A204.1 (cell line): ENCODE measurements at regions not wholly inside any gene's neighbourhood (a gene's known extent, or its start where the extent isn't known, plus 50 kb on each side); places are given as distances from the start of the nearest gene placed in this dataset.

Experiments
- FAIRE-seq: peaks from 2 replicates; lab custom pipeline; 2012; peaks lifted over from hg19 to GRCh38; lab: Jason Lieb, UNC

DNA sequence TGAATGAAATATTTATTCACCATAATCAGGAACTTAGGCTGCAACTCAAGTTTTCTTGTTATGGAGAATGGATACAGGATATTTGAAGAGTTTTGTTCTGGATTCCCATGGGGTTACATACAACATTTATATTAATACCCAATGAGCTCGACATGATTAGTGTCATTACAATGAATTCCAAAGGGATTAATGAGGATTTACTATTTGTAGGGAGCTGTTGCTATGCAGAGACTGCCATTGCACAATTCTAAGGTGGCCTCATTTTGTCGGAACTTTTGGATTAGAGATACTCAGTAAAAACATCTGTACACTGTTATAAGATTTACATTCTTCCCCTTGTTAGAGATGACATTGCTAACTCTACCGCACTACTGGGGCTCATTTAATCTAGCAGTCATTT is 586.8 kb upstream of the MAP3K7 start:
- FAIRE-seq, result no peak

DNA sequence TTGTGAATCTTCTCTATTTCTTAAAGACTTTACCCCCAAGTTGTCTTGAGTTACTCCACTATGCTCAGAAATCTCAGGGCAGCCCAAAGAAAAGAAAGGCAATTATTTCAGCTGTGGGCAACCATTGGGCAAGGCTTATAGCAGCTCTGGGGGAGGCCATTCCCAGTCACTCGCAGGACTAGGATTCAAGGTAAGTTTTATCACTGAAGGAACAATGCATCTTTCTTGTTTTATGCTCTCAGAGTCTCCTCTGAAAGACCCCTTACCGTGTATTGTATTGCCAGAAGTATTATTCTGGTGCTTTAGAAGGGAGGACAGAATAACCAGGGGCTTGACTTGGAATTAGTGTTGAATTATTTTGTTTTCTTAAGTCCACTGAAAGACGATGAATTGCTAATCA is 586.3 kb upstream of the MAP3K7 start:
- no peak for FAIRE-seq

- FAIRE-seq, result no peak
These were observed 585.0 kb upstream of the MAP3K7 start for GRCh38 chr6:91171754-91172462.

DNA sequence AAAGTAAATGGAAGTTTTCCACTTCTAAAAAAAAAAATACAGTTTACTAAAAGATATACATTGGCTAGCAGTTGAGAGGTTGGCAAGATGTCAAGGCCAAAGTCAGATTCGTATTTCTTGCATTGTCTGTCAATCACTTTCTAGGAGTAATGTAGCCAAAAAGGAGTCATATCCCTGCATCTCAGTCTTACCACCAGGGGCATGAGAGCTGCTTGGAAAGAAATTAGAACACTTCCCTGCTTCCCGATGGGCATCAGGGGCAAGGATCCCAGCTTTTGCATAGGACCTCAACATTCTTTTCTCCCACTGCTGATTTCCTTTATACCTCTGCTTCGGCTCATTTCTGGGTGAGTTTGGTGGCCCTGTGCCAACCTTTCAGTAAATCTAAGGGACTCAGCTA is 581.0 kb upstream of the MAP3K7 start:
- no peak for FAIRE-seq

- FAIRE-seq, result no peak
These were observed 579.6 kb upstream of the MAP3K7 start for GRCh38 chr6:91166271-91167046.

GRCh38 chr6:91164105-91164504 is 577.2 kb upstream of the MAP3K7 start:
- FAIRE-seq, result no peak

GRCh38 chr6:91161246-91161645 is 574.4 kb upstream of the MAP3K7 start:
- no peak for FAIRE-seq

GRCh38 chr6:91155129-91155785 is 568.4 kb upstream of the MAP3K7 start:
- no peak for FAIRE-seq

GRCh38 chr6:91152824-91153223 is 566.0 kb upstream of the MAP3K7 start:
- FAIRE-seq, result no peak

DNA sequence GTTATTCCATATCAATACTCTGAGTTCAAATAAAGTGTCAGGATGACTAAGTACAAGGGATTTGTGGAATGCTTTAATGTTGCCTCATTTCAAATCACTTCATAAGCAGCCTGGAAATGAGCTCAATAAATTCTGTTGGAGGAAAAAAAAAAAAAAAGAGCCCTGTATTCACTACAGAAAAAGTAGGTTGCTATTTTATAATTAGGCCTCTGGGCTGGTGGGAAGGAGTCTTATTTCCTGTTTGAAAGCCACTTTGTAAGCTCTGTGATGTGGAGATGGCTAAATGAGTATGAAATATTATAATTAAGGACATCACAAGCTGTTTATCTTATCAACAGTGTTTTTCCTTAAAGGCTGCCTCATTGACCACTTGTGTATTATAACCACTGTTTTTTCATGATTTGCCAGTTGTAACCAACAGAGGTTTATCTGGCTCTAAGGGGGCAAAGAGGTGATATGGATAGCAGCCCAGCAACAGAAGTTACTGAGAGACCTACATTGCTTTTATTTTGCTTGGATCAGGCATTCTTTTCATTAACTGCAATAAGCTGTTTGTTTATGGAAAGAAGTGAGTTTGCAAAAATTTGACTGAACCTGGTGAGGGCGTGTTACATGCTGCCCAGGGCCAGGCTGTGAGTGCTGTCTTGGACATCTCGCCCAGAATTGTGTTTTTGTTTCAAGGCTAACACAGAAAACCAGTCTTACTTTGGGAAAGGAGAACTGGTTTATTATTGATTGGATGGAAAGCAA is 563.3 kb upstream of the MAP3K7 start:
- FAIRE-seq, result no peak

GRCh38 chr6:91149246-91149955 is 562.5 kb upstream of the MAP3K7 start:
- FAIRE-seq, result no peak

DNA sequence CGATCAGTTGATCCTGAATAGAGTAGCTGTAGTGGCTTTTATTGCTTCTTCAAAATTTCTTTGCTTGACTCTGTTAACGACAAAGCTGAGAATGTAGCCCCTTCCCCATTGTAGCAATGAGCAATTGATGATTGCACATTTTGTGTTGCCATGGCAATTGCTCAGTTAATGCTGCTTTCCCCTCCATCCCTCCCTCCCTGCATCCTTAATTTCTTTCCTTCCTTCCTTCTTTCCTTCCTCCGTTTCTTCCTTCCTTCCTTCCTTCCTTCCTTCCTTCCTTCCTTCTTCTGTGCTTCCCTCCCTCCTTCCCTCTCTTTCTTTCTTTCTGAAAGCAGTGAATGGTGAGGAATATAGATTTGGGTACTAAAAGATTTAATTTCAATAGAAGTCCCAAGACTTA is 557.3 kb upstream of the MAP3K7 start:
- FAIRE-seq, result no peak

DNA sequence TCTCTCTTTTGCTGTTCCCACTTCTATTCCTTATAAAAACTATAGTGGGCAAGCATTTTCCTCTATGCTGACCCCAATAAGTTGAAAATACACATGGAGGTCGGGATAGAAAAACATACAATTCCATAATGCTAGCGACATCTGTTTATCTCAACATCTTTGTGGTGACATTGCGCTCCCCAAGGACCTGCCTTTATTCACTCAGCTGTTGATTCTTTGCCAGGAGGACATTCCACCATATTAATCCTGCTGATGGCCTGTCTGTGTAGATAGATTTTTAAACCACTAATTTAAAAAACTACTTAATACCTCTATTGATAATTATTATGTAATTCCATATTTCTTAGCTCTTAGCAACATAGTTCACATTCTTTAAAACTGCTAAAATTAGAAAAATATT is 555.3 kb upstream of the MAP3K7 start:
- no peak for FAIRE-seq

DNA sequence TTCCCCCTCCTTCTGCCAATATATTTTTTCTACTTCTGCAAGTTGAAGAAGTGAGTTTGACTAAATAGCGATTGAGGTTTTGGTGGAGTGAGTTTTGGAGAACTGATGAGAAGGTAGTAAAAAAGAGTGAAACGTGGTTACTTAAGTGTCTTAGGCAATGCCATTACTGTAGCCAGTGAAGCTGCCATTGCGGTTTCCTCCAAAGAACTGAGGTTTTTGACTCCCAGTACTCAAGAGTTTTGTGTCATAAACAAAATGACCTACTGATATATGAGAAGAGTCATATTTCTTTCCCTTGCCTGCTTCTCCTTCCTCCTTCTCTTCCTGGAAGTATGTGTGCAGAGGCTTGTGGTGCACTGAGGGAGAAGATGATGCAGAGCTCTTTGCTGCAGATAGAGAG is 554.5 kb upstream of the MAP3K7 start:
- FAIRE-seq, result no peak

GRCh38 chr6:91140449-91140848 is 553.6 kb upstream of the MAP3K7 start:
- FAIRE-seq, result no peak

- no peak for FAIRE-seq
These were observed 550.4 kb upstream of the MAP3K7 start for GRCh38 chr6:91137286-91137685.

- FAIRE-seq, result no peak
These were observed 548.7 kb upstream of the MAP3K7 start for GRCh38 chr6:91135406-91136103.

GRCh38 chr6:91132461-91132860 is 545.6 kb upstream of the MAP3K7 start:
- no peak for FAIRE-seq

DNA sequence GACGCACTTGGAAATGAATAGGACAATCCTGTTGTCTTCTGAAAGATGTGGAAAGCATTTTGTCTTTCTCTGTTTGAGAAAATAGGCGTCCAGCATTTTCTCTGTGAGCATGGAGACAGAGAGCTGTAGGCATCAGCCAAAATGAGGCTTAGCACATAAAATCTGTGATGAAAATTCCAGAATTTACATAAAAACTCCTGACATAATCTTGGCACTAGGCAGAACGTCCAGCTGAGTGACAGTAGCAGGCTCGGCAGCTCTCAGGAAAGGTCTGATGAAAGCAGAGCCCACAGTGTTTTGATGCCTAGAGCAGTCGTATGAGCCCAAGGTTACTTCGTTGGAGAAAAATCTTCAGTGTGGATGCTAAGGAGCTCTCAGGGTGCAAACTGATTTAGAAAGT is 543.3 kb upstream of the MAP3K7 start:
- no peak for FAIRE-seq

- no peak for FAIRE-seq
These were observed 540.9 kb upstream of the MAP3K7 start for GRCh38 chr6:91127752-91128151.

GRCh38 chr6:91126876-91127275 is 540.0 kb upstream of the MAP3K7 start:
- no peak for FAIRE-seq
